ENCODE measurements at regions not wholly inside any gene's neighbourhood (a gene's known extent, or its start where the extent isn't known, plus 50 kb on each side); places are given as distances from the start of the nearest gene placed in this dataset.

GRCh38 chr6:147664092-147664491 is 155.6 kb downstream of the SAMD5 start:
- intact Hi-C loops (cut with DNase I, micrococcal nuclease), result no loop called here
- no peak for TF ChIP-seq CTCF (IDR thresholded peaks at IDR 0.05)
- Histone ChIP-seq H3K4me1 (ENCODE audit: insufficient read depth, low read length) (no peaks in the 10 kb centered on the region), H3K27ac (ENCODE audit: low read depth in 1 of 2, low read length in 2 of 2) (no peak overlapping the region), H3K27me3 (ENCODE audit: control insufficient read depth in 1 of 2, insufficient read depth in 2 of 2, low read length in 2 of 2) (no peaks in the 10 kb centered on the region), H3K36me3 (ENCODE audit: insufficient read depth, low read length) (no peaks in the 10 kb centered on the region), H3K4me3 (ENCODE audit: low read length) (no peak overlapping the region), H3K9me3 (ENCODE audit: control insufficient read depth in 1 of 2, insufficient read depth in 1 of 2, low read length in 2 of 2) (no peaks in the 10 kb centered on the region)
- Mint-ChIP-seq H3K36me3 (ENCODE audit: low read depth) (no peaks in the 10 kb centered on the region), H3K27ac (no peak overlapping the region), H3K27me3 (no peaks in the 10 kb centered on the region), H3K4me3 (no peak overlapping the region), H3K9me3 (no peaks in the 10 kb centered on the region), H3K4me1 (ENCODE audit: low read depth) (no peaks in the 10 kb centered on the region)
- ChIA-PET CTCF (no interaction called here), POLR2A (no interaction called here)
- DNase-seq, result no peak
- no peak for ATAC-seq (ENCODE audit: poor library complexity)

- H3K27me3 Mint-ChIP-seq, result no peaks in the 10 kb centered on the region
- no peak for TF ChIP-seq CTCF (IDR thresholded peaks at IDR 0.05)
- intact Hi-C loops (cut with DNase I, micrococcal nuclease), result no loop called here
- H3K9me3 Mint-ChIP-seq, result peaks cover 5% of the 10 kb centered on the region
- Histone ChIP-seq H3K27ac (ENCODE audit: low read depth in 1 of 2, low read length in 2 of 2) (no peak overlapping the region), H3K36me3 (ENCODE audit: insufficient read depth, low read length) (no peaks in the 10 kb centered on the region), H3K9me3 (ENCODE audit: control insufficient read depth in 1 of 2, insufficient read depth in 1 of 2, low read length in 2 of 2) (no peaks in the 10 kb centered on the region), H3K27me3 (ENCODE audit: control insufficient read depth in 1 of 2, insufficient read depth in 2 of 2, low read length in 2 of 2) (no peaks in the 10 kb centered on the region), H3K4me1 (ENCODE audit: insufficient read depth, low read length) (no peaks in the 10 kb centered on the region), H3K4me3 (ENCODE audit: low read length) (no peak overlapping the region)
- ChIA-PET CTCF (no interaction called here), POLR2A (no interaction called here)
- no peaks in the 10 kb centered on the region for H3K36me3 Mint-ChIP-seq (ENCODE audit: low read depth)
- H3K27ac Mint-ChIP-seq, result no peak overlapping the region
- H3K4me1 Mint-ChIP-seq (ENCODE audit: low read depth), result no peaks in the 10 kb centered on the region
- no peak for DNase-seq
- ATAC-seq (ENCODE audit: poor library complexity), result no peak
- H3K4me3 Mint-ChIP-seq, result no peak overlapping the region
These were observed 157.8 kb downstream of the SAMD5 start for GRCh38 chr6:147666255-147666654.

- no peaks in the 10 kb centered on the region for H3K36me3 ChIP-seq (ENCODE audit: insufficient read depth, low read length)
- Mint-ChIP-seq H3K36me3 (ENCODE audit: low read depth) (no peaks in the 10 kb centered on the region), H3K27ac (no peak overlapping the region), H3K4me1 (ENCODE audit: low read depth) (no peaks in the 10 kb centered on the region), H3K27me3 (no peaks in the 10 kb centered on the region), H3K4me3 (no peak overlapping the region), H3K9me3 (peaks cover 5% of the 10 kb centered on the region)
- H3K27me3 ChIP-seq (ENCODE audit: control insufficient read depth in 1 of 2, insufficient read depth in 2 of 2, low read length in 2 of 2), result no peaks in the 10 kb centered on the region
- TF ChIP-seq CTCF (IDR thresholded peaks at IDR 0.05), result no peak
- H3K4me1 ChIP-seq (ENCODE audit: insufficient read depth, low read length), result no peaks in the 10 kb centered on the region
- no peak overlapping the region for H3K4me3 ChIP-seq (ENCODE audit: low read length)
- intact Hi-C loops (cut with DNase I, micrococcal nuclease), result no loop called here
- ChIA-PET CTCF (no interaction called here), POLR2A (no interaction called here)
- H3K9me3 ChIP-seq (ENCODE audit: control insufficient read depth in 1 of 2, insufficient read depth in 1 of 2, low read length in 2 of 2), result no peaks in the 10 kb centered on the region
- no peak for ATAC-seq (ENCODE audit: poor library complexity)
- no peak for DNase-seq
- no peak overlapping the region for H3K27ac ChIP-seq (ENCODE audit: low read depth in 1 of 2, low read length in 2 of 2)
These were observed 158.6 kb downstream of the SAMD5 start for GRCh38 chr6:147667082-147667481.

Measured in CD4-positive, alpha-beta T cell (primary cell).